Epithelial cell of esophagus (primary cell): ENCODE measurements at regions not wholly inside any gene's neighbourhood (a gene's known extent, or its start where the extent isn't known, plus 50 kb on each side); places are given as distances from the start of the nearest gene placed in this dataset.

Experiments used
- DNase-seq: peaks from one replicate; pipeline ENCODE4 v3.0.0; 2010; ENCODE audit warnings: low read depth
- H3K4me3 ChIP-seq: 2 replicates; pipeline ENCODE4 v1.5.1; 2011; ENCODE audit warnings: mild to moderate bottlenecking, low read length, control low read depth
- TF ChIP-seq, protein P1 (sequence below): IDR thresholded peaks from 2 replicates; pipeline ENCODE4 v1.5.1; 2011; ENCODE audit warnings: low read depth, mild to moderate bottlenecking, low read length, control low read depth, inconsistent platforms; ENCODE audit not compliant: insufficient read depth; ENCODE audit errors: missing control alignments

DNA sequence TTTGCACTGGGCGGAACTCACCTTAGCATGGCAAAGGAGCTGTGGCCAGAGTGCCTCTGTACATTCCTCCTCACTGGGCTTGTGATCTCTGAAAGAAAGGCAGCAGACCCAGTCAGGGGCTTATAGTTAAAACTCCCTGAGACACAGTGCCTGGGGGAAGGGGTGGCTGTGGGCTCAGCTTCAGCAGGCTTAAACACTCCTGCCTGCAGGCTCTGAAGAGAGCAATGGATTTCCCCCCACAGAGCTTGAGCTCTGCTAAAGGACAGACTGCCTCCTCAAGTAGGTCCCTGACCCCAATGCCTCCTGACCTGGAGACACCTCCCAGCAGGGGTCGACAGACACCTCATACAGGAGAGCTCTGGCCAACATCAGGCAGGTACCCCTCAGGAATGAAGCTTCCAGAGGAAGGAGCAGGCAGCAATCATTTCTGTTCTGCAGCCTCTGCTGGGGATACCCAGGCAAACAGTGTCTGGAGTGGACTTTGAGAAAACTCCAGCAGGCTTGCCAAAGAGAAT is 327.5 kb upstream of the SLC16A7 start:
- no peak for DNase-seq
- TF ChIP-seq, protein P1, sequence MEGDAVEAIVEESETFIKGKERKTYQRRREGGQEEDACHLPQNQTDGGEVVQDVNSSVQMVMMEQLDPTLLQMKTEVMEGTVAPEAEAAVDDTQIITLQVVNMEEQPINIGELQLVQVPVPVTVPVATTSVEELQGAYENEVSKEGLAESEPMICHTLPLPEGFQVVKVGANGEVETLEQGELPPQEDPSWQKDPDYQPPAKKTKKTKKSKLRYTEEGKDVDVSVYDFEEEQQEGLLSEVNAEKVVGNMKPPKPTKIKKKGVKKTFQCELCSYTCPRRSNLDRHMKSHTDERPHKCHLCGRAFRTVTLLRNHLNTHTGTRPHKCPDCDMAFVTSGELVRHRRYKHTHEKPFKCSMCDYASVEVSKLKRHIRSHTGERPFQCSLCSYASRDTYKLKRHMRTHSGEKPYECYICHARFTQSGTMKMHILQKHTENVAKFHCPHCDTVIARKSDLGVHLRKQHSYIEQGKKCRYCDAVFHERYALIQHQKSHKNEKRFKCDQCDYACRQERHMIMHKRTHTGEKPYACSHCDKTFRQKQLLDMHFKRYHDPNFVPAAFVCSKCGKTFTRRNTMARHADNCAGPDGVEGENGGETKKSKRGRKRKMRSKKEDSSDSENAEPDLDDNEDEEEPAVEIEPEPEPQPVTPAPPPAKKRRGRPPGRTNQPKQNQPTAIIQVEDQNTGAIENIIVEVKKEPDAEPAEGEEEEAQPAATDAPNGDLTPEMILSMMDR: no peak
- H3K4me3 ChIP-seq: no peak overlapping the region

DNA sequence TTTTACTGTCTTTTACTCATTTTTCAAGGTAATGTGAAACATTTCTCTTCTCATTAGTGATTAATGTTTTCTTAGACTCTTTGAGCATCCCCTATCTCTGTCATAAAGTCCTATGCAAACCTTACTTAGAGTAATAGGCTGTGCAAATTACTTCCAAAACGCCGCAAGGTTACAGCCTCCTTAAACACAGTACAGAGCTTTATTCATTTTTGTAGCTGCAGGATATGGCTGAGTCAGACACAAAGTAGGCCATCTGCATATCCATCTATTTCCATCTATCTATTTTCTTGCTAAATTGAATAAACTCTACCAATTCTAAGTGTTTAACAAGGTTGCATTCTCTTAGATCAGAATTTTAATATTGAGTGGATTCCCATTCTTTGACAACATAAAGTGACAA is 335.6 kb upstream of the SLC16A7 start:
- no peak for DNase-seq
- TF ChIP-seq, protein P1: no peak
- H3K4me3 ChIP-seq: no peak overlapping the region

DNA sequence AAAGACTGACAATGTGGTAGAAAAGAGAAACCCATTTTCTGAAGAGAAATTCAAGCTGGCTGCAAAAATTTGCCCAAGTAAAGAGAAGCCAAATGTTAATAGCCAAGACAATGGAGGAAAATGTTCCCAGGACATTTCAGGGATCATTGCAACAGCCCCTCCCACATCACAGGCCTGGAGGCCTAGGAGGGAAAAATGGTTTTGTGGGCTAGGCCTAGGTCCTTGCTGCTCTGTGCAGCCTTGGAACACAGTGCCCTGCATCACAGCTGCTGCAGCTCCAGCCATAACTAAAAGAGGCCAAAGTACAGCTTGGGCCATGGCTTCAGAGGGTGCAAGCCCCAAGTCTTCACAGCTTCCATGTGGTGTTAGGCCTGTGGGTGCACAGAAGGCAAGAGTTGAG is 332.4 kb upstream of the LRIG3 start:
- no peak overlapping the region for H3K4me3 ChIP-seq
- TF ChIP-seq, protein P1: no peak
- no peak for DNase-seq

DNA sequence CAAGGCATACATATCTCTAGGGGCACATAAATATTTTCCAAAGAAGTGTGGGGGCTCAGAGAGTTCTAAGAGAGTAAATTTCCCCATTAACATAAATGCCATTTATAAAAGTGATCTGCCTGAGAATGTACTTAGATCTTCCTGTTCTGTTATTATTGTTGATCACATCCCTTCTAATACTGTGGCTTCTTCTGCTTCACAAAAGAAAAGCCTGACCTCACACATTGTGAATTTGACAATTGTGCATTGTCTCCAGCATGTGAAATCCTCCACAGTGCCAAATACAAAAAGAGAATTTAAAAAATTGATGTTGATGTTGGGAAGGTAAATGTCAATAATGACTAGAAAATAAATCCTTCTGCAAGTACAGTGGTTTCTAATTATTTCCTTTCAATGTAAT is 330.5 kb upstream of the LRIG3 start:
- TF ChIP-seq, protein P1: no peak
- H3K4me3 ChIP-seq: no peak overlapping the region
- DNase-seq: no peak

DNA sequence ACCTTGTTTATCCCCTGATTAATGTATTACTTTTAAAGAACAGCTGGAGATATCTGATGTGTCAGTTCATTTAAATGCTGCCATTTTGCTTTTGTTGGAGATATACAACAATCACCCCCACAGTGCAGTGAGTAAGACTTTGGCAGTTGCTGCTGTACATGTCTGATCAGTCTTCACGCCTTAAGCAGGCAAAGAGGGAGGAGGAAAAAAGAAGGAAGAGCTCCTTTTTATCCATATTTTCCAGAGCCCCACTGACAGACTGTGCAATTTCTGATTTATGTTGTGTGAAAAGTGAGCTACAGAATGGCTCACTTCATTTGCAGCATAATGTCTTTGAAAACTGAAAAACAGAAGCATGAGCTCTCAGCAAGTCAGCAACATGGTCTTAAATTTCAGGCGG is 319.7 kb upstream of the LRIG3 start:
- DNase-seq: no peak
- TF ChIP-seq, protein P1: no peak
- no peak overlapping the region for H3K4me3 ChIP-seq

DNA sequence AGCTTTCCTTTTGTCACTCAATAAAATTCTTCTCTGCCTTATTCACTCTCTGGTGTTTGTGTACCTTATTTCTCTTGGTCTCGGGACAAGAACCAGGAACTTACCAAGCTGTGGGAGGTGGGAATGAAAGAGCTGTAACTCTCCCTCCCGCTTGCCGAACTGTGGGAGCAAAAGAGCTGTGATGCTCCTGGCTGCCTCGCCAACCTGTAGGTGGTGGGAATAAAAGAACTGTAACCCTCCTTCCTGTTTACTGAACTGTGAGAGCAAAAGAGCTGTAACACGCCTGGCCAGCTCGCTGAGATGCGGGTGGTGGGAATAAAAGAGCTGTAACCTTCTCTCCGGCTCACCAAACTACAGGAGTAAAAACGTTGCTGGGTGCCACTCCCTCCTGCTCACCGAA is 314.1 kb upstream of the LRIG3 start:
- H3K4me3 ChIP-seq: no peak overlapping the region
- DNase-seq: no peak
- TF ChIP-seq, protein P1: no peak

DNA sequence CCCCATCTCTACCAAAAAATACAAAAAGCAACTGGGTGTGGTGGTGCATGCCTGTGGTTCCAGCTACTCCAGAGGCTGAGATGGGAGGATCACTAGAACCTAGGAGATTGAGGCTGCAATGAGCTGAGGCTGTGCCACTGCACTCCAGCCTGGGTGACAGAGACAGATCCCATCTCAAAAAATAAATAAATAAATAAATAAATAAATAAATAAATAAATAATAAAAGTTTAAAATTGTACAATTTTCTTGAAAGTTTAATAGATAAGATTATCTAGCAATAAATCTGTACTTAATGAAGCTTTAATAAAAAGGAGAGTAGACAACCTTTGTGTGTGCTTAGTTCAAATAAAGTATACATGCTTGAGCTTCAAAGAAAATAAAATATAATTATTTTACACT is 310.0 kb upstream of the LRIG3 start:
- H3K4me3 ChIP-seq: no peak overlapping the region
- TF ChIP-seq, protein P1: no peak
- DNase-seq: no peak
